Uterus (tissue), 3 donors: ENCODE measurements at regions not wholly inside any gene's neighbourhood (a gene's known extent, or its start where the extent isn't known, plus 50 kb on each side); places are given as distances from the start of the nearest gene placed in this dataset.

ENCODE experiments used
- DNase-seq, 2 donors: peaks; one replicate each; pipeline ENCODE4 v3.0.0-alpha.2; 2019 to 2020
- H3K27ac ChIP-seq, 2 donors: fragments of 200-600 bp; sonication (generic); 1 replicate in 1 of 2; 2 replicates in 1 of 2; pipeline ENCODE4 v1.5.1; 2016 to 2018
- H3K27me3 ChIP-seq, 2 donors: fragments of 200-600 bp; sonication (generic); one replicate each; pipeline ENCODE4 v1.5.1; 2018 to 2019; ENCODE audit warnings: control low read depth in 1 of 2
- H3K36me3 ChIP-seq, 2 donors: fragments of 200-600 bp; sonication (generic); one replicate each; pipeline ENCODE4 v1.5.1; 2019; ENCODE audit warnings: control low read depth in 1 of 2
- H3K4me1 ChIP-seq, 2 donors: fragments of 200-600 bp; sonication (generic); one replicate each; pipeline ENCODE4 v1.5.1; 2018 to 2019; ENCODE audit warnings: control low read depth in 1 of 2
- H3K4me3 ChIP-seq, 2 donors: fragments of 200-600 bp; sonication (generic); 1 replicate in 1 of 2; 2 replicates in 1 of 2; pipeline ENCODE4 v1.5.1; 2018 to 2019; ENCODE audit warnings: mild to moderate bottlenecking in 1 of 2
- H3K9me3 ChIP-seq, 2 donors: fragments of 200-600 bp; sonication (generic); one replicate each; pipeline ENCODE4 v1.5.1; 2019; ENCODE audit warnings: control low read depth in 1 of 2
- CTCF ChIP-seq, 4 experiments: fragments of 200-600 bp in 2 of 4; fragments of 450-650 bp in 2 of 4; sonication (generic) in 2 of 4; IDR thresholded peaks; one replicate each; pipeline ENCODE4 v1.5.1; 2016 to 2019; ENCODE audit warnings: antibody characterized with exemption in 4 of 4, mild to moderate bottlenecking in 2 of 4, moderate library complexity in 1 of 4
- POLR2A ChIP-seq, 2 donors: fragments of 450-650 bp; IDR thresholded peaks; one replicate each; pipeline ENCODE4 v1.6.1; 2016; ENCODE audit warnings: antibody characterized with exemption in 2 of 2, mild to moderate bottlenecking in 1 of 2, moderate library complexity in 1 of 2
- intact Hi-C: fragments of 100-400 bp; cut with DNase I; formaldehyde crosslinking; loops from one replicate; pipeline ENCODE4 v1.15.1; 2023; ENCODE audit warnings: low total_unique reads
- donor health status: DM: yes; HTN: yes; CAD: no.

- Histone ChIP-seq H3K4me3 (no peak overlapping the region), H3K36me3 (no peaks in the 10 kb centered on the region), H3K27me3 (no peaks in the 10 kb centered on the region), H3K27ac (no peak overlapping the region), H3K9me3 (no peaks in the 10 kb centered on the region), H3K4me1 (no peaks in the 10 kb centered on the region)
- TF ChIP-seq CTCF (IDR thresholded peaks at IDR 0.05): no peak
- no peak for TF ChIP-seq POLR2A (IDR thresholded peaks at IDR 0.05)
- intact Hi-C loops: no loop called here
- DNase-seq: no peak
Observed at GRCh38 chr3:159082519-159082918, 280.7 kb downstream of the MFSD1 start.

GRCh38 chr3:159091936-159092335 lies 290.1 kb downstream of the MFSD1 start:
- no peak overlapping the region for H3K4me3 ChIP-seq
- no peaks in the 10 kb centered on the region for H3K4me1 ChIP-seq
- no peak overlapping the region for H3K27ac ChIP-seq
- no peak for DNase-seq
- H3K9me3 ChIP-seq: no peaks in the 10 kb centered on the region
- TF ChIP-seq CTCF (IDR thresholded peaks at IDR 0.05) (no peak), POLR2A (IDR thresholded peaks at IDR 0.05) (no peak)
- H3K36me3 ChIP-seq: no peaks in the 10 kb centered on the region
- intact Hi-C loops: no loop called here
- H3K27me3 ChIP-seq: no peaks in the 10 kb centered on the region

DNA sequence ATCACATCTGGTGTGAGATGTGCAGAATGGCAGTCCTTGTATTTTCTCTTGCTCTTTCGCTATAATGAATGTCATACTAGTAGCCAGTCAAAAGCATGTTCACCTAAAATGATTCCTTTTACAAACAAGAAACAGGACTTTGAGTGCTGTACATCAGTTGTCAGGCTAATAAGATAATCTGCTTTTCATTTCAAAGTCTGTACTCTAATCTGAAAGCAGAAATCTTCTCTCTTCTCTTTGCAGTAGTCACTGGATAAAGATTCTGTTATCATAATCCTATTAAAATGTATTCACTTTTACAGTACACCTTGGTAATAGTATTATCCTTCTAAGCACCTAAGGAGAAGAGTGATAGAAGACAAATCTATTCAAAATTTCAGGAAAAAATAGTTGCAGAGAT lies 300.1 kb downstream of the MFSD1 start:
- no peak overlapping the region for H3K4me3 ChIP-seq
- H3K27me3 ChIP-seq: no peaks in the 10 kb centered on the region
- H3K27ac ChIP-seq: no peak overlapping the region
- TF ChIP-seq POLR2A (IDR thresholded peaks at IDR 0.05) (no peak), CTCF (IDR thresholded peaks at IDR 0.05) (no peak)
- DNase-seq: no peak
- intact Hi-C loops: no loop called here
- no peaks in the 10 kb centered on the region for H3K36me3 ChIP-seq
- no peaks in the 10 kb centered on the region for H3K4me1 ChIP-seq
- H3K9me3 ChIP-seq: no peaks in the 10 kb centered on the region

GRCh38 chr3:159112724-159113123 lies 310.9 kb downstream of the MFSD1 start:
- Histone ChIP-seq H3K4me3 (no peak overlapping the region), H3K4me1 (no peaks in the 10 kb centered on the region), H3K9me3 (no peaks in the 10 kb centered on the region), H3K27ac (no peak overlapping the region), H3K36me3 (no peaks in the 10 kb centered on the region), H3K27me3 (no peaks in the 10 kb centered on the region)
- DNase-seq: no peak
- intact Hi-C loops: no loop called here
- TF ChIP-seq POLR2A (IDR thresholded peaks at IDR 0.05) (no peak), CTCF (IDR thresholded peaks at IDR 0.05) (no peak)

DNA sequence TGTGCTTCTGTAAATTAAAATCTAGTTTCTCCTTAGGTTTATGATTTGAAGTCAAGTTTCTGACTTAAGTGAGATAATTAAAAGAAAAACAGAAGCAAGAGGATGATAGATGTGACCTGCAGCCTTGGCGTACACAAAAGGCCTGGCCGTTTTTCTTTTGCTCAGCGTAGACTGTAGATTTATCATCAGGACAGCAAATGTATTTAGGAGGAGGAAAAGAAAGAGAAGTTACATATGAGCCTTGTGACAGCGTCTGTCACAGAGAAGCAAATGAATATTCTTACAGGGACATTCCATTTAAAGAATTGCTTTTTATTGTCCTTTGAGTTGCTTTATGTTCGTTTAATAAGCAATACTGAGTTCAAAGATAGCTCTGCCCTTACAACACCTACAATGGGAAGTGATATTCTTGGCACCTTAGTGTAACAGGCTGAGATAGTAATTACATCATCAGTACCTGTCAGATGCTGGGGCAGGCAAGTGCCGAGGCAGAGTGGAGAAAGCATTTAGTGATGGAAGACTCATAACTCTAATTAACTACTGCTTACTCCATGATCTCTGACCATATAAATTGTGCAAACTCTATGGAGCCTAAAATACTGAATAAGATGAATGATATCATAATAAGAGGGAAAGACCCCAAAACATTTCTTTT lies 311.5 kb downstream of the MFSD1 start:
- Histone ChIP-seq H3K36me3 (no peaks in the 10 kb centered on the region), H3K4me3 (no peak overlapping the region), H3K4me1 (no peaks in the 10 kb centered on the region), H3K27ac (no peak overlapping the region), H3K9me3 (no peaks in the 10 kb centered on the region), H3K27me3 (no peaks in the 10 kb centered on the region)
- intact Hi-C loops: no loop called here
- TF ChIP-seq POLR2A (IDR thresholded peaks at IDR 0.05) (no peak), CTCF (IDR thresholded peaks at IDR 0.05) (no peak)
- no peak for DNase-seq
